ENCODE measurements at regions not wholly inside any gene's neighbourhood (a gene's known extent, or its start where the extent isn't known, plus 50 kb on each side); places are given as distances from the start of the nearest gene placed in this dataset.

DNA sequence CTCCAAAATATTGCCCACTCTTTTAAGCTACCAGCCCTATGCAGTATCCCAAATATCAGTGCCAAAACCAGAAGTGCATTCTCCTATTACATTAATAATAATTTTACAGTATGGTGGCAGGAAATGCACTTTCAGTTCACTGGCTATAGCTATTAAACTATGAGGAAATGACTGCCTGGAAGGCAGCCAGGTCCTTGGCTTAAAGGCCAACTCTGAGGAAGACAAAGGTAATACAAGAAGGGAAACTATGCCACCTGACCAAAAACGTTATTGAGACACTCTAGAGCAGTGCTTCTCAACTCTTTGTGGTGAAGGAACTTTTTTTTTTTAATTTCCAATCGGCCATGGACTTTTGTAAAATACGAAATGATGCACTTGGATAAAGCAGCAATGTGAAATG is 133.6 kb upstream of the VAMP7 start:
- TF ChIP-seq POLR2A (IDR thresholded peaks at IDR 0.05) = no peak
- TF ChIP-seq, protein P1, sequence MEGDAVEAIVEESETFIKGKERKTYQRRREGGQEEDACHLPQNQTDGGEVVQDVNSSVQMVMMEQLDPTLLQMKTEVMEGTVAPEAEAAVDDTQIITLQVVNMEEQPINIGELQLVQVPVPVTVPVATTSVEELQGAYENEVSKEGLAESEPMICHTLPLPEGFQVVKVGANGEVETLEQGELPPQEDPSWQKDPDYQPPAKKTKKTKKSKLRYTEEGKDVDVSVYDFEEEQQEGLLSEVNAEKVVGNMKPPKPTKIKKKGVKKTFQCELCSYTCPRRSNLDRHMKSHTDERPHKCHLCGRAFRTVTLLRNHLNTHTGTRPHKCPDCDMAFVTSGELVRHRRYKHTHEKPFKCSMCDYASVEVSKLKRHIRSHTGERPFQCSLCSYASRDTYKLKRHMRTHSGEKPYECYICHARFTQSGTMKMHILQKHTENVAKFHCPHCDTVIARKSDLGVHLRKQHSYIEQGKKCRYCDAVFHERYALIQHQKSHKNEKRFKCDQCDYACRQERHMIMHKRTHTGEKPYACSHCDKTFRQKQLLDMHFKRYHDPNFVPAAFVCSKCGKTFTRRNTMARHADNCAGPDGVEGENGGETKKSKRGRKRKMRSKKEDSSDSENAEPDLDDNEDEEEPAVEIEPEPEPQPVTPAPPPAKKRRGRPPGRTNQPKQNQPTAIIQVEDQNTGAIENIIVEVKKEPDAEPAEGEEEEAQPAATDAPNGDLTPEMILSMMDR (IDR thresholded peaks at IDR 0.05) = no peak
